ENCODE measurements at regions not wholly inside any gene's neighbourhood (a gene's known extent, or its start where the extent isn't known, plus 50 kb on each side); places are given as distances from the start of the nearest gene placed in this dataset.

- DNase-seq (ENCODE audit: low read depth in 3 of 3): no peak
Measured at GRCh38 chr9:21564175-21564574, 82.1 kb upstream of the IFNE start.

GRCh38 chr9:21565155-21565554 is 83.0 kb upstream of the IFNE start:
- no peak for DNase-seq (ENCODE audit: low read depth in 3 of 3)

GRCh38 chr9:21567926-21568325 is 85.8 kb upstream of the IFNE start:
- no peak for DNase-seq (ENCODE audit: low read depth in 3 of 3)

- no peak for DNase-seq (ENCODE audit: low read depth in 3 of 3)
Measured at GRCh38 chr9:21568484-21568883, 86.4 kb upstream of the IFNE start.

- DNase-seq (ENCODE audit: low read depth in 3 of 3): no peak
Measured at GRCh38 chr9:21569721-21570120, 87.6 kb upstream of the IFNE start.

GRCh38 chr9:21570643-21571275 is 88.6 kb upstream of the IFNE start:
- no peak for DNase-seq (ENCODE audit: low read depth in 3 of 3)

GRCh38 chr9:21574261-21574660 is 92.1 kb upstream of the IFNE start:
- DNase-seq (ENCODE audit: low read depth in 3 of 3): no peak

- no peak for DNase-seq (ENCODE audit: low read depth in 3 of 3)
Measured at GRCh38 chr9:21576331-21577189, 94.4 kb upstream of the IFNE start.

GRCh38 chr9:21579247-21579671 is 97.1 kb upstream of the IFNE start:
- no peak for DNase-seq (ENCODE audit: low read depth in 3 of 3)

GRCh38 chr9:21579743-21580142 is 97.6 kb upstream of the IFNE start:
- no peak for DNase-seq (ENCODE audit: low read depth in 3 of 3)

GRCh38 chr9:21580636-21581378 is 98.7 kb upstream of the IFNE start:
- DNase-seq (ENCODE audit: low read depth in 3 of 3): no peak

GRCh38 chr9:21583628-21584377 is 101.7 kb upstream of the IFNE start:
- DNase-seq (ENCODE audit: low read depth in 3 of 3): no peak

- no peak for DNase-seq (ENCODE audit: low read depth in 3 of 3)
Measured at GRCh38 chr9:21584890-21585289, 102.8 kb upstream of the IFNE start.

- DNase-seq (ENCODE audit: low read depth in 3 of 3): no peak
Measured at GRCh38 chr9:21585756-21586752, 103.9 kb upstream of the IFNE start.

- no peak for DNase-seq (ENCODE audit: low read depth in 3 of 3)
Measured at GRCh38 chr9:21589344-21590056, 107.4 kb upstream of the IFNE start.

GRCh38 chr9:21590058-21590996 is 108.2 kb upstream of the IFNE start:
- DNase-seq (ENCODE audit: low read depth in 3 of 3): no peak

- DNase-seq (ENCODE audit: low read depth in 3 of 3): peak in 2 of 3 experiments; percentile 28 to 32
Measured at GRCh38 chr9:21591221-21592062, 109.3 kb upstream of the IFNE start.

- no peak for DNase-seq (ENCODE audit: low read depth in 3 of 3)
Measured at GRCh38 chr9:21592063-21592338, 109.9 kb upstream of the IFNE start.
